ENCODE measurements at regions not wholly inside any gene's neighbourhood (a gene's known extent, or its start where the extent isn't known, plus 50 kb on each side); places are given as distances from the start of the nearest gene placed in this dataset.

- Histone ChIP-seq H3K27me3 (ENCODE audit: control insufficient read depth, insufficient read depth, low read length) (no peaks in the 10 kb centered on the region), H3K36me3 (ENCODE audit: control insufficient read depth, insufficient read depth, low read length) (no peaks in the 10 kb centered on the region), H3K4me1 (ENCODE audit: control insufficient read depth, insufficient read depth, low read length) (peaks cover 2% of the 10 kb centered on the region), H3K4me3 (ENCODE audit: low read depth, low read length) (no peak overlapping the region), H3K9me3 (ENCODE audit: control insufficient read depth, insufficient read depth, low read length) (no peaks in the 10 kb centered on the region), H3K27ac (ENCODE audit: low read depth, low read length) (no peak overlapping the region)
- no peak for DNase-seq (ENCODE audit: low read depth in 4 of 6, low spot score in 6 of 6)
- WGBS (ENCODE audit: insufficient coverage): no CpG with 5 or more reads among the region's 1 CpG
Observed at GRCh38 chr14:58787592-58787991, 149.8 kb downstream of the DACT1 start.

GRCh38 chr14:58788655-58789503 lies 151.1 kb downstream of the DACT1 start:
- DNase-seq (ENCODE audit: low read depth in 4 of 6, low spot score in 6 of 6): peak in 2 of 6 donors; percentile 45 to 92
- peak overlapping the region; percentile 10 for H3K27ac ChIP-seq (ENCODE audit: low read depth, low read length)
- no CpG with 5 or more reads among the region's 4 CpGs for WGBS (ENCODE audit: insufficient coverage)

DNA sequence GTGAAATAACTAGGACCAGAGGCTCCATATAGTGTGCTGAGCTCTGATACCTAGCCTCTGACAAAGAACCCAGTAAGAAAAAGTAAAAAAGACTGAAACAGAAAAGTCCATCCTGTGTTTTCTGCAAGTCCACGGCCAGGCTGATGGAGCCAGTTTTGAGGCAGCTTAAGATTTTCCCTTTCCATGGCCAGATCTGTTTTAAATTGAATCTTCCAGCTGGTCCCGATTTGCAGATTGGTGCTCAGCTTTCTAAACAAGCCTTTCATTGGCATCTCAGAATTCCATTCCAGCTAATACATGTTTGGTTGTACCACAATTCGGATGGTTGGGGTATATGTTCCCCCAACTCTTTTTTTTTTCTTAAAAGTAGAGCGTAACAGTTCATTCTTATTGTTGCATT lies 152.0 kb downstream of the DACT1 start:
- Histone ChIP-seq H3K9me3 (ENCODE audit: control insufficient read depth, insufficient read depth, low read length) (no peaks in the 10 kb centered on the region), H3K27ac (ENCODE audit: low read depth, low read length) (no peak overlapping the region), H3K27me3 (ENCODE audit: control insufficient read depth, insufficient read depth, low read length) (no peaks in the 10 kb centered on the region), H3K4me3 (ENCODE audit: low read depth, low read length) (no peak overlapping the region), H3K36me3 (ENCODE audit: control insufficient read depth, insufficient read depth, low read length) (no peaks in the 10 kb centered on the region), H3K4me1 (ENCODE audit: control insufficient read depth, insufficient read depth, low read length) (peaks cover 2% of the 10 kb centered on the region)
- 69% methylated on average over 1 of the region's 4 CpGs for WGBS (ENCODE audit: insufficient coverage)
- peak in 1 of 6 donors; percentile 61 for DNase-seq (ENCODE audit: low read depth in 4 of 6, low spot score in 6 of 6)

More at GRCh38 chr14:58788655-58789503, 151.1 kb downstream of the DACT1 start:
- Histone ChIP-seq H3K27me3 (ENCODE audit: control insufficient read depth, insufficient read depth, low read length) (no peaks in the 10 kb centered on the region), H3K36me3 (ENCODE audit: control insufficient read depth, insufficient read depth, low read length) (no peaks in the 10 kb centered on the region), H3K9me3 (ENCODE audit: control insufficient read depth, insufficient read depth, low read length) (no peaks in the 10 kb centered on the region), H3K4me3 (ENCODE audit: low read depth, low read length) (no peak overlapping the region), H3K4me1 (ENCODE audit: control insufficient read depth, insufficient read depth, low read length) (peaks cover 2% of the 10 kb centered on the region)

GRCh38 chr14:58792416-58792815 lies 154.7 kb downstream of the DACT1 start:
- DNase-seq (ENCODE audit: low read depth in 4 of 6, low spot score in 6 of 6): no peak
- Histone ChIP-seq H3K4me3 (ENCODE audit: low read depth, low read length) (no peak overlapping the region), H3K4me1 (ENCODE audit: control insufficient read depth, insufficient read depth, low read length) (peaks cover 2% of the 10 kb centered on the region), H3K9me3 (ENCODE audit: control insufficient read depth, insufficient read depth, low read length) (no peaks in the 10 kb centered on the region), H3K36me3 (ENCODE audit: control insufficient read depth, insufficient read depth, low read length) (no peaks in the 10 kb centered on the region), H3K27ac (ENCODE audit: low read depth, low read length) (no peak overlapping the region), H3K27me3 (ENCODE audit: control insufficient read depth, insufficient read depth, low read length) (no peaks in the 10 kb centered on the region)
- no CpG with 5 or more reads among the region's 3 CpGs for WGBS (ENCODE audit: insufficient coverage)

DNA sequence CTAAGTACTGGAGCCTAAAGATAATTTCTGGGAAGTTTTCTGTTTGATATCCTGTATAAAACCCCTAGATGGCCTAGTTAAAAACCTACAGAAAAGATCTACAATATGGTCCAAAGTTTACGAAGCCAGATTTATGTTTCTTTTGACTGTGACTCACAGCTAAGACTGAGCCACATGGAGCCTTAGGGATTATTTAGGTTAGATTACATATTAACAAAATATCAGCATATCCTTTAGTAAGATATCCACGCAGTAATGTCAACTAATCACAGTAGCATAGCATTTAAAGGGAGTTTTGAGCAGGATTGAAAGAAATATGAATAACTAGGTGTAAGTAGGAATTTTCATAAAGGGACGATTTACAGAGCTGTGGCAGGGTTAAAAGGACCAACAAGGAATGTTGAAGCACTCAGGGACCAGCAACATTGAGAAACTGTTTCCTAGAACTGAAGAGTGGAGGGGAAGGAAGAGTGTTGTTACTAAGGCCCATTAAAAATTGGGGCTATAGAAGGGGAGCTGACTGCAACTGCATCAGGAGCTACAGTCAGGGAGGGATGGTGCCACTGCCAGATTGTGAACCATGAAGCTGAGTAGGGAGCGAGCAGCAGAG lies 155.5 kb downstream of the DACT1 start:
- WGBS (ENCODE audit: insufficient coverage): 100% methylated on average over 2 of the region's 4 CpGs
- Histone ChIP-seq H3K4me1 (ENCODE audit: control insufficient read depth, insufficient read depth, low read length) (peaks cover 2% of the 10 kb centered on the region), H3K4me3 (ENCODE audit: low read depth, low read length) (no peak overlapping the region), H3K36me3 (ENCODE audit: control insufficient read depth, insufficient read depth, low read length) (no peaks in the 10 kb centered on the region), H3K9me3 (ENCODE audit: control insufficient read depth, insufficient read depth, low read length) (no peaks in the 10 kb centered on the region), H3K27ac (ENCODE audit: low read depth, low read length) (no peak overlapping the region), H3K27me3 (ENCODE audit: control insufficient read depth, insufficient read depth, low read length) (no peaks in the 10 kb centered on the region)
- no peak for DNase-seq (ENCODE audit: low read depth in 4 of 6, low spot score in 6 of 6)

DNA sequence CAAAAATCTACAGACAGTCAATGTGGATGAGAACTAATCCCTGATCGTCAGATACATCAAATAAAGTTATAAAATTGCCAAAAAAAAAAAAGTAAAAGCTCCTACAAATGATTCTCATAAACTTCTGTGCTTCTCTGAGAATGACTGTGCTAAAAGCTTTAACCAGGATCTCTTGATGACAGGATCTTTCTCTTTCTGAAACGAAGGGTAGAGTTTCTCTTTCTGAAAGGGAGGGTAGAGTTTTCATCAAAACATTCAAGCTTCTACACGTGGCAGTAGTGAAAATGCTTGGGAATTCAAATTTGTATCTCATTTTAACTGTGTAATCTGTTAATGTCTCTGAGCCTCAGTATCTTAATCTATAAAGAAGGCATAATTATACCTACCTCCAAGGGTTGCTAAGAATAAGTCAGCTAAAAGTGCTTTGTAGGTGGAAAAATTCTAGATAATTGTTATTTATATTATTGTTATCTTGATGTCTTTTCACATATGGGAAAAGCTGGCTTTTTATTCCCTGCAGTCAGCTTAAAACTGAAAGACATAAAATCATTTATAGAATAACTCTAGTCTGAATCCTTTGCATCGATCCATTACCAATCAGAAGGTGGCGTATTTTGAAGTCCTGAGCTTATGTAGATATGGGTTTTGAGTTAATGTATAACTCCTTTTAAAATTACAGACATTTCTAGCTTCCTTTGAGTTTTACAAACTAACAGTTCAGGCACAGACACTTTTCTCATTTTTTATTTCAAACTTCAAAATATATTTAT lies 157.4 kb downstream of the DACT1 start:
- WGBS (ENCODE audit: insufficient coverage): no CpG with 5 or more reads among the region's 5 CpGs
- Histone ChIP-seq H3K27me3 (ENCODE audit: control insufficient read depth, insufficient read depth, low read length) (no peaks in the 10 kb centered on the region), H3K4me1 (ENCODE audit: control insufficient read depth, insufficient read depth, low read length) (no peaks in the 10 kb centered on the region), H3K4me3 (ENCODE audit: low read depth, low read length) (no peak overlapping the region), H3K36me3 (ENCODE audit: control insufficient read depth, insufficient read depth, low read length) (no peaks in the 10 kb centered on the region), H3K9me3 (ENCODE audit: control insufficient read depth, insufficient read depth, low read length) (no peaks in the 10 kb centered on the region), H3K27ac (ENCODE audit: low read depth, low read length) (no peak overlapping the region)
- no peak for DNase-seq (ENCODE audit: low read depth in 4 of 6, low spot score in 6 of 6)

- no CpG with 5 or more reads among the region's 5 CpGs for WGBS (ENCODE audit: insufficient coverage)
- H3K27me3 ChIP-seq (ENCODE audit: control insufficient read depth, insufficient read depth, low read length): no peaks in the 10 kb centered on the region
- DNase-seq (ENCODE audit: low read depth in 4 of 6, low spot score in 6 of 6): no peak
Observed at GRCh38 chr14:58796242-58797009, 158.7 kb downstream of the DACT1 start.

DNA sequence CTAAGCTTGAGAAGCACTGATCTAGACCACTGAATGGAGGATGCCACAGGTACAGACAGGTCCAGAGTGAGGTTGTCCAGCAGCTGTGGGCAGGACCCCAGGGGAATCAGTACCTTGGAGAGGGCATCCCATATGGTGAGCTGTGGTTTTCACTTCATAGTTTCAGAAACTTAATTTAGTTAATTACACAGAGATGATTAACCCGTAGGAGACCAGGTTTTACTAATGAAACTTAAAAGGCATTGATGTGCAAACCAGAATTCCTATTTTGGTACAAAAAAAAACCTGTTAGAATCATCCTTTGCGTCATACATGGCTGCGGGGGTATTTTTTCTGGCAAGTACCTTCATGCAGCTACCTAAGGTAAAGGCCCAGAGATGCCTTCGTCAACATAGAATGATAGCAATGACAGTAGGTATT lies 159.3 kb downstream of the DACT1 start:
- Histone ChIP-seq H3K36me3 (ENCODE audit: control insufficient read depth, insufficient read depth, low read length) (no peaks in the 10 kb centered on the region), H3K4me1 (ENCODE audit: control insufficient read depth, insufficient read depth, low read length) (no peaks in the 10 kb centered on the region), H3K9me3 (ENCODE audit: control insufficient read depth, insufficient read depth, low read length) (no peaks in the 10 kb centered on the region), H3K4me3 (ENCODE audit: low read depth, low read length) (no peak overlapping the region), H3K27ac (ENCODE audit: low read depth, low read length) (no peak overlapping the region), H3K27me3 (ENCODE audit: control insufficient read depth, insufficient read depth, low read length) (no peaks in the 10 kb centered on the region)
- DNase-seq (ENCODE audit: low read depth in 4 of 6, low spot score in 6 of 6): no peak
- 93% methylated on average over 2 of the region's 4 CpGs for WGBS (ENCODE audit: insufficient coverage)

More at GRCh38 chr14:58796242-58797009, 158.7 kb downstream of the DACT1 start:
- Histone ChIP-seq H3K36me3 (ENCODE audit: control insufficient read depth, insufficient read depth, low read length) (no peaks in the 10 kb centered on the region), H3K27ac (ENCODE audit: low read depth, low read length) (no peak overlapping the region), H3K4me1 (ENCODE audit: control insufficient read depth, insufficient read depth, low read length) (no peaks in the 10 kb centered on the region), H3K4me3 (ENCODE audit: low read depth, low read length) (no peak overlapping the region), H3K9me3 (ENCODE audit: control insufficient read depth, insufficient read depth, low read length) (no peaks in the 10 kb centered on the region)

DNA sequence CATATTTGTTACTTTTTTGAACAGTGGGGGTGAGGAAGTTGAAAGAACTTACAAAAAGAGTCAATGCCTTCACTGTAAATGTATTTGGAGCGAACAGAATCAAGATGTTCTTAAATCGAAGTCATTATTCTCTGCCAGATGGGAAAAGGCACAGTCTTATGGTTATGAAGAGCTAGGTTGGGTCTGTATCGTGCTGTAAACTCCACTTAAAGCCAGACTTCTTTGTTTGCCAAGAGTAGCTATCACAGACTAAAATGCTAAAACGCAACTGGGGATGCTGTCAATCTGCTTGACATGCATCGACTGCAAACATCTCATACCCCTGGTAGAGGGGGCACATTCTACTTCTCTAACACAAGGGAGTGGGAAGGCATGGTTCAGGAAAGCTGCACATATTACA lies 160.4 kb downstream of the DACT1 start:
- Histone ChIP-seq H3K27ac (ENCODE audit: low read depth, low read length) (no peak overlapping the region), H3K4me3 (ENCODE audit: low read depth, low read length) (no peak overlapping the region), H3K36me3 (ENCODE audit: control insufficient read depth, insufficient read depth, low read length) (no peaks in the 10 kb centered on the region), H3K9me3 (ENCODE audit: control insufficient read depth, insufficient read depth, low read length) (no peaks in the 10 kb centered on the region), H3K27me3 (ENCODE audit: control insufficient read depth, insufficient read depth, low read length) (no peaks in the 10 kb centered on the region), H3K4me1 (ENCODE audit: control insufficient read depth, insufficient read depth, low read length) (no peaks in the 10 kb centered on the region)
- DNase-seq (ENCODE audit: low read depth in 4 of 6, low spot score in 6 of 6): peak in 1 of 6 donors; percentile 61
- 94% methylated on average over 2 of the region's 5 CpGs for WGBS (ENCODE audit: insufficient coverage)
